Astrocyte (in vitro differentiated cells and primary cell): ENCODE measurements at regions not wholly inside any gene's neighbourhood (a gene's known extent, or its start where the extent isn't known, plus 50 kb on each side); places are given as distances from the start of the nearest gene placed in this dataset.
"Not testable (repeated sequence)": the region's sequence is repeated elsewhere in the genome, so short reads cannot be mapped to it uniquely, and the experiment has no call there.

Experiments
- DNase-seq: peaks from one replicate; pipeline ENCODE4 v3.0.0-alpha.2; 2010; ENCODE audit warnings: low read depth
- FAIRE-seq: peaks from 2 replicates; lab custom pipeline; 2011; peaks lifted over from hg19 to GRCh38; lab: Jason Lieb, UNC
- H2AFZ ChIP-seq: 2 replicates; pipeline ENCODE4 v1.6.0; 2012; ENCODE audit warnings: low read depth, low read length, inconsistent platforms
- H3K27ac ChIP-seq: 2 replicates; pipeline ENCODE4 v1.5.1; 2011; ENCODE audit warnings: low read depth, low read length, inconsistent platforms
- H3K27me3 ChIP-seq: 2 replicates; pipeline ENCODE4 v1.6.0; 2011; ENCODE audit warnings: low read length, inconsistent platforms; ENCODE audit not compliant: insufficient read depth
- H3K36me3 ChIP-seq: 2 replicates; pipeline ENCODE4 v1.5.1; 2011; ENCODE audit warnings: low read length, inconsistent platforms; ENCODE audit not compliant: insufficient read depth
- H3K4me1 ChIP-seq: 2 replicates; pipeline ENCODE4 v1.5.1; 2011; ENCODE audit warnings: low read length, inconsistent platforms; ENCODE audit not compliant: insufficient read depth
- H3K4me2 ChIP-seq: 2 replicates; pipeline ENCODE4 v1.6.0; 2012; ENCODE audit warnings: low read length, inconsistent platforms
- H3K4me3 ChIP-seq: 2 replicates; pipeline ENCODE4 v1.5.1; 2011; ENCODE audit warnings: low read depth, mild to moderate bottlenecking, low read length, inconsistent platforms; ENCODE audit not compliant: insufficient read depth
- H3K79me2 ChIP-seq: 2 replicates; pipeline ENCODE4 v1.6.0; 2012; ENCODE audit warnings: mild to moderate bottlenecking, low read length, inconsistent platforms; ENCODE audit not compliant: insufficient read depth
- H3K9ac ChIP-seq: 2 replicates; pipeline ENCODE4 v1.6.0; 2012; ENCODE audit warnings: mild to moderate bottlenecking, low read length, inconsistent platforms
- H3K9me3 ChIP-seq: 2 replicates; pipeline ENCODE4 v1.5.1; 2012; ENCODE audit warnings: low read depth, mild to moderate bottlenecking, low read length, inconsistent platforms; ENCODE audit not compliant: insufficient read depth
- H4K20me1 ChIP-seq: 2 replicates; pipeline ENCODE4 v1.6.0; 2012; ENCODE audit warnings: low read length, inconsistent platforms; ENCODE audit not compliant: insufficient read depth
- H3K27ac Mint-ChIP-seq: one replicate; pipeline ENCODE4 v1.8.0; 2021; ENCODE audit warnings: mild to moderate bottlenecking, mixed read lengths; ENCODE audit not compliant: unreplicated experiment
- H3K27me3 Mint-ChIP-seq: one replicate; pipeline ENCODE4 v1.8.0; 2021; ENCODE audit warnings: low read depth, mixed read lengths; ENCODE audit not compliant: unreplicated experiment
- H3K36me3 Mint-ChIP-seq: one replicate; pipeline ENCODE4 v1.8.0; 2021; ENCODE audit warnings: low read depth, mixed read lengths; ENCODE audit not compliant: unreplicated experiment
- H3K4me1 Mint-ChIP-seq: one replicate; pipeline ENCODE4 v1.8.0; 2021; ENCODE audit warnings: low read depth, mixed read lengths; ENCODE audit not compliant: unreplicated experiment
- H3K4me3 Mint-ChIP-seq: one replicate; pipeline ENCODE4 v1.8.0; 2021; ENCODE audit warnings: mild to moderate bottlenecking, moderate library complexity, mixed read lengths; ENCODE audit not compliant: unreplicated experiment
- H3K9me3 Mint-ChIP-seq: one replicate; pipeline ENCODE4 v1.8.0; 2021; ENCODE audit warnings: mild to moderate bottlenecking, mixed read lengths; ENCODE audit not compliant: unreplicated experiment

DNA sequence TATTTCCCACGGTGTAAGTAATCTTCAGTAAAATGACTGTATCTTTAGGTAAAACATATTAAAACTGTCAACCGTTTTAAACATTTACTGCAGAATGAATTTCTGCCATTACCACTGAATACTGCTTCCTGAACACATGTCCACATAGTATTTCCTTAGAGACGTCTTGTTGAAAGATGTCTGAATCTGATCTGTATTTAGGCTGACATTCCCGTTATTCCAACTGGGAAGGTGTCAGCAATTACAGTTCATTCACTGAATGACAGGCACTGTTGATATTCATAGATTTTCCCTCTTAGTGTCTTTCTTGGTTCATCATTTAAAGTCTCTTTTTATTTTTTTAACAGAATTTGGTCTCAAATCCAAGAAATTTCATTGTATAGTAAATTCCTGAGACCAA is 544.5 kb upstream of the CHD1 start:
- H2AFZ ChIP-seq, H3K27me3 ChIP-seq, DNase-seq, H3K4me3 Mint-ChIP-seq, FAIRE-seq, H3K27ac ChIP-seq, H3K27me3 Mint-ChIP-seq, H3K36me3 ChIP-seq, H3K9me3 ChIP-seq, H3K4me3 ChIP-seq, H3K4me1 ChIP-seq, H3K9me3 Mint-ChIP-seq, H3K9ac ChIP-seq, H3K36me3 Mint-ChIP-seq, H3K27ac Mint-ChIP-seq, H4K20me1 ChIP-seq, H3K4me2 ChIP-seq, H3K79me2 ChIP-seq: not testable (repeated sequence)
- H3K4me1 Mint-ChIP-seq: peaks cover 12% of the 10 kb centered on the region

DNA sequence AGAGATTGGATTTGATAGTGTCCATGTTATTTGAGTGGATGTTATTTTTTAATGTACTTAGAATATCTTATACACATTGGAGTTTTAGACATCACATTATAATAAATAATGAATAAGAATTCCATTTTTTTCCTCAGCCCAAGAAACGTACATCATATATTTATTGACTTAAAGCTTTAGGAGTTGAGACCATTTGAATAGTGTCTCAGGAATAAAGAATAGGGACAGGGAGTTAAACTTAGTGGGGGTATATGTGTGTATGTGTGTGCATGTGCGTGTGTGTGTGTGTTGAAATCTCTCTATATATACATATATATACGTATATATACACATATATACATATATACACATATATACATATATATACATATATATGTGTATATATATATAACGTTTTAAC is 542.9 kb upstream of the CHD1 start:
- not testable (repeated sequence) for H3K9me3 Mint-ChIP-seq, H3K36me3 ChIP-seq, H3K4me2 ChIP-seq, H3K27me3 ChIP-seq, H3K27ac Mint-ChIP-seq, H3K4me1 ChIP-seq, H4K20me1 ChIP-seq, H3K4me3 ChIP-seq, H3K27ac ChIP-seq, H3K9me3 ChIP-seq, H3K79me2 ChIP-seq, H3K9ac ChIP-seq, H3K27me3 Mint-ChIP-seq, H3K36me3 Mint-ChIP-seq, DNase-seq, FAIRE-seq, H3K4me3 Mint-ChIP-seq, H2AFZ ChIP-seq
- H3K4me1 Mint-ChIP-seq: peaks cover 12% of the 10 kb centered on the region

DNA sequence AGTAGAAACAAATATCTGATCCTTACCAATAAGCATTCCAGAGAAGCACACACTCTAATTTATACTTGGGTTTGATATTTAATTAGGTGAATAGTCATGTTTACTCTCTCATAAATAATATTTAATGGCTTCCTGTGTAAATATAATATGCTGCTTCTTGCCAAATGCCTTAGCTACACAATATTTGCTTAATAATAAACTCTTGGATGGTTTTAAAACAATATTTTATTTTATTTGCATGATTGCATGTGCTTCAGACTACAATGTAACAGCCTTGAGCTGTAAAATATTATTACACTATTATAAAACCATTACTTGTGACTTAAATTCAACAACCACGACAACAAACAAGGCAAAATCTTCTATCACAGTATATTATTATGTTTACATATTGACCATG is 542.4 kb upstream of the CHD1 start:
- not testable (repeated sequence) for H3K4me3 ChIP-seq, H3K9me3 ChIP-seq, H3K79me2 ChIP-seq, H2AFZ ChIP-seq, H3K4me3 Mint-ChIP-seq, H3K27me3 ChIP-seq, H3K9ac ChIP-seq, H3K27me3 Mint-ChIP-seq, H3K27ac ChIP-seq, DNase-seq, H3K4me1 ChIP-seq, H3K4me2 ChIP-seq, H3K36me3 ChIP-seq, H3K27ac Mint-ChIP-seq, H3K36me3 Mint-ChIP-seq, H4K20me1 ChIP-seq, H3K9me3 Mint-ChIP-seq
- FAIRE-seq: peak; percentile 43
- H3K4me1 Mint-ChIP-seq: peaks cover 12% of the 10 kb centered on the region

DNA sequence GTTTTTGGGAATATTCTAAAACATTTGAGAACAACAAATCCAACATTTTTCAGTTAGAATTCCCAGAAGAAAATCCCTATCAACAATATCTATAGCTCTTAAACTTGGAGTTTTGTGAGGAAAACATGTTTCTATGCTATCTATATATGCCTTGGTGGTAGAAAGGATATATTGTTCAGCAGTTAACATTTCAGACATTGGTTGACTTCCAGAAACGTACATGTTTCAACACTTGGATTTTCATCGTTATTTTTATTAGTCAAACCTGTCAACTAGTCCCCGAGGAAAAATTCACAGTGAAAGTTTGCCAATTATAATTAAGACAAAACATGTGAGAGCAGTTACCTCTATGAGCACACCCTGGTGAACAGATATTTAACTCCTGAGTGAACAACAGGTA is 541.8 kb upstream of the CHD1 start:
- not testable (repeated sequence) for H3K27me3 ChIP-seq

More for the DNA sequence above, 541.8 kb upstream of the CHD1 start:
- not testable (repeated sequence) for DNase-seq, H3K4me3 ChIP-seq, H3K36me3 Mint-ChIP-seq, H3K27me3 Mint-ChIP-seq, H3K4me1 ChIP-seq, H3K27ac ChIP-seq, H4K20me1 ChIP-seq, H3K4me3 Mint-ChIP-seq, H2AFZ ChIP-seq, H3K36me3 ChIP-seq, H3K79me2 ChIP-seq, H3K9me3 ChIP-seq, H3K9ac ChIP-seq, H3K9me3 Mint-ChIP-seq, H3K4me2 ChIP-seq, H3K27ac Mint-ChIP-seq
- peaks cover 12% of the 10 kb centered on the region for H3K4me1 Mint-ChIP-seq
- FAIRE-seq: peak; percentile 52
